Stimulated activated CD4-positive, alpha-beta T cell treated with anti-CD3 and anti-CD28 coated beads, Interleukin-15, amount 100 ng/mL, for 24 hours (primary cell): ENCODE measurements at regions not wholly inside any gene's neighbourhood (a gene's known extent, or its start where the extent isn't known, plus 50 kb on each side); places are given as distances from the start of the nearest gene placed in this dataset.

Source experiments
- DNase-seq: peaks from one replicate; pipeline ENCODE4 v3.0.0-alpha.2; 2020

DNA sequence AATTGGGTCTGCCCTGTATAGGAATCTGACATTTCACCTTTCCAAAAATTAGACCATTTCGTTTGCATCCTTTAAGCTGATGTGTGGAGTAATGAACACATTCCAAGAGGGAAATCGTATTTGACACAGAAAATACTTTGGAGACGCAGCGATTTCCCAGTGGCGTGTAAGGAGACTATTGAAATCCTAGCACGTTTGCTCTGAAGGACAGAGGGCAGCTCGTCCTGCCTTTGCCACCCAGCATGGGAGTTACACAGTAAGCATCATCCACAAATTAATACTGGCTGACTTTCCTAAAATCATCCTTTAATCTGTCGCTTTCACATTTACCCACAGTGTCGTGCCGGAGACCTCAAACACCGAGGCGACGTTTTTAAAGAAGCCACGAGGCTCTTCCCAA is 925.9 kb upstream of the EEF2KMT start:
- no peak for DNase-seq

DNA sequence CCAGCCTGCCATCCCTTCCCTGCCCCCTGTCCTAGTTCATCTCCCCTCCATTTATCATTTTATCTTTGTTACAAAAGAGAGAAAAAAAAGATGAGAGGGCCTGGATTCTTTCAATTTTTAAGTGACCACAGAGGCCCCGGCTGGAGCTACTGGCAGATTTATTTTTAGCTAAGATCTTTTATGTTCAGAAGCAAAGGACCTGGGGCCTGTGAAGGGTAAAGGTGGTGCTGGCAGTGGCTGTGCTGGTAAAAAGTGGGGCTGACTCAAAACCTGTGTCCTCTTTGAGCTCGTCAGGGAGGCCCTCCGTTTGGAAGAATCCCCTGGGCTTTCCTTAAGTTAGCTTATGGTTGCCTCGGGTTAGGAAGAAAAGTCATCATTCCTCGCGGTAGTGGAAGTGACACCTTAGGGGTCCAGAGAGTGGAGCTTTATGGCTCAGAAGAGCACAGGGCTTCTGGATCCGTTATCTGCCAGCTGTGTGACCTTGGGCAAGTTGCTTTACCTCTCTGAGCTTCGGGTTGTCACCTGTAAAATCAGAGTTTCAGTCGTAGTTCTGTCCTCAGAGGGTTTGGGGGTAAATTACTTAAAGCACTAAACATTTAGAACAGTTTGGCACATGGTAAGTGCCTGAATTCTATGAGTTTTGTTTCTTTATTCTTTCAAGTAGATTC is 923.8 kb upstream of the EEF2KMT start:
- no peak for DNase-seq

DNA sequence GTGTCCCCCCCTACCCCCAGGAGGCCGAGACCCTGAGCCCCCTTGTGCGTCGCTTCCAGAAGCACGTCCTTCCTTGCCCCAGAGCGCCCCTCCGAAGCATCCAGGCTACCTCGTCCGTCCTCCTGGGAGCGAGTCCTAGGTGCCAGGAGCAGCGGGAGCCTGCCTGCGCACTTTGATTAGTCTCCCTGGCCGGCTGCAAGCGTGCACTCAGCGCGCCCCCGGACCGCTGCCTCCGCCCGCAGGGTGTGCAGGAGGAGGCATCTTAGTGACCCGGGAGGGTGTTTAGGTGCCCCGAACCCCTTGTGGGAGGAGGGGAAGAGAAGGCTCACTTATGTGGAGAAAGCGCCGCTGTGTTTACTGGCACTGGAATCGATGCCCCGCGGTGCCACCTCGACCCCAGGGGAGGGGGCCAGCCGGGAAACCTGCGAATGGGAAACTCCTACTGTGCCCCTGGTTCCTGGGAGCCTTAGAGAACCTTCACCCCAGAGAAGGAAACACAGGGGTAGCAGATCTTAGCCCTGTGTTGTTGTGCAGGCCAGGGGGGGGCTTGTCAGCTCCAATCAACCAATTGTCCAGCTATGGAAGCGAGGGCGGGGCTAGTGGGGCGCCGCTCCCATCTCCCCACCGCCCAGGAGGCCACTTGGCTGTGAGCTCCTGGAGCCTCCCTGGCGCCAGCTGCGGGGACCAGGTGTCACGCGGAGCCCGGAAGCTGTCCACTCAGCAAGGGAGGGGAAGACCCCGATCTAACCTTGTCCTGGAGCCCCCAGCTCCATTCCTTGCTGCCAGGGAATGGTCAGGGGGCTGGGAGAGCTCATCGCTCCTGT is 922.8 kb upstream of the EEF2KMT start:
- no peak for DNase-seq

DNA sequence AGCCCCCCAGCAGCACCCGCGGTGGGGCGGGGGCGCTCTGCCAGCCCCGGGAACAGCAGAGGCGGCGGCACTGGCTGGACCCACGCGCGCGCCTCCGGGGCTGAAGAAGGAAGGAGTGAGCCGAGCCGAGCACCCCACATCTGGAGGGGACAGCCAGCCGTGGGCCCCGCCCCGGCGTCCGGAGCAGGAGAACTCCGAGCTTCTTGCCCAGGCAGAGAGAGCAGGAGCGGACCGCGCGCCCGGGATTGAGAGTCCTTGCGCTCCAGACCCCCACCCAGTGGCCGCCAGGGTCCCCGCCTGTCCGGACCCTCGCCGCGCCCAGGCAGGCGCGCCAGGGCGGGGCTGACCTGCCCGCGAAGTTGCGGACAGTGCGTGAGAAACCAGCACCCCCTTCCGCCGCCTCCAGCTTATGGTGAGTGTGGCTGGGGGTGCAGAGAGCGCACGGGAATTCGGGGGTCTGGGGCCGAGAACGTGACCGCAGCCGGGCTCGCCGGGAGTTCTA is 921.9 kb upstream of the EEF2KMT start:
- DNase-seq = no peak

DNA sequence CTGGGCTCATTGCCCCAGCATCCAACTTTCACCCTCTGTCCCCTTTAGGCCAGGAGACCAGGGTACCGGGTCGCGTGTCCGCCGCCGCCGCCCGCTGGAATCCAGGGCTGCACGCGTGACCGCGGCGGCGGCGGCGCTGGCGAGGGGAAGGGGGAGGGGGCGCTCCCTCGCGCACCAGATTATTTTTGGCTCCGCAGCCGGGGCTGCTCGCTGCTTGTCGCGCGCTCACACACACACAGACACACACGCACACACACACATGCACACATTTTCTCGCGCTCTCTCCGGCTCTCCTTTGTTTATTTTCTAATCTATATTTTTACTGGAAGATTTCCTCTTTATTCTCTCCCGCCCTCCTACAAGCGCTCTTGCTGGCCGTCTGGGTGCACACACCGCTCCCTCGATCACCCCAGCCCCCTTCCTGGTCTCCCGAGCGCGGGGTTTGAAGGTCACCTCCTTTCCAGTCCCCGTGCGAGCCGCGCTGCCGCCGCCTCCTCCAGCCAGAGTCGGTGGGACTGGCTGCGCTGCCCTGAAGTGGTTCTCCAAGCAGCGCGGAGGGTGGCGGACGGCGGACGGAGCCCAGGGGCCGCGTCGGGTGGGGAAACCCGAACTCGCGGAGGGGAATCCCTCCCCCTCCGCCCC is 921.4 kb upstream of the EEF2KMT start:
- no peak for DNase-seq

DNA sequence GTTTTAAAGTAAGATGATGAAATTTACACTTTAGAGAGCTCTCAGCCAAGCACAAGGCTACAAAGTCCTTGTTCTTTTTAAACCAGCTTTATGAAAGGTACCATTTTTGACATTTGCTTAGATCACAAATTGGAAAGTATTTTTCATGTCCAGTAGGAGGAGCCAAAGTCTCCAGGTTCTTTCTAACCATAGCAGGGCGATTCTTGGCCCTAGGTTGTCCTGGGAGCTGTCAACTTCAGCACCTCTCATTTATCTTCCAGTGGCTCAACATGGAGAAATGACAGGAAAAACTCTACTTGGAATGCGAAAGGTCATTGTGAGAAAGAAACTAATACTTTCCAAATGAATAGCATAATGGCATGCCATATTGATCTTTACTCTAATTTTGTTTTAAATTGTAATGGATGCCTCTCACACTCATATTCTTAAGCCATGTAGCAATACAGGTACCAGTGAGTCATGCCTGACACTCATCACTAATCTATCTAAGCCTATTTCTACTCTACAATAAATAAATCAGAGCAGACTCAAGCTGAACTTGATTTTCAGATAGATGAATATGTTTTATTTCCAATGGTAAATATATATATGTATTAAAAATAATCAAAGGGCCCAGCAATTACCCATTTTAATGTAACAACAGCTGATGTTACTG is 919.1 kb upstream of the EEF2KMT start:
- no peak for DNase-seq

DNA sequence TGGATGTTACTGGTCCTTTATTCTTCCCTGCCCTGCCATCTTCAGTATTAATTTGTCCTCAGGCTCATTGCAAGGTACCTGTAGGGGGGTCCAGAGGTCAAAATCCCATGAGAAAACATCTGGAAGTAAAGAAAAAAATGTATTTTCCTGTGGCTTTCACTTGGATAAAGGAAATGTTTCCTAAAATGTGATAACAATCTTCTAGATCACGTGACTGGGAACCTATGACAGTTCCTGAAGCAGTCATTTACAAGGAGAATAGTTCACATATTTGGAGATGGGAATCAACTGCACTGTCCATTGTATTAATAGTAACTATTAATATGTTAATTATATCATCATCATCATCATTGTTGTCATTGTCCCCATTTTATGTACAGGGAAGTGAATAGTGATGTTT is 915.1 kb upstream of the EEF2KMT start:
- DNase-seq = no peak

DNA sequence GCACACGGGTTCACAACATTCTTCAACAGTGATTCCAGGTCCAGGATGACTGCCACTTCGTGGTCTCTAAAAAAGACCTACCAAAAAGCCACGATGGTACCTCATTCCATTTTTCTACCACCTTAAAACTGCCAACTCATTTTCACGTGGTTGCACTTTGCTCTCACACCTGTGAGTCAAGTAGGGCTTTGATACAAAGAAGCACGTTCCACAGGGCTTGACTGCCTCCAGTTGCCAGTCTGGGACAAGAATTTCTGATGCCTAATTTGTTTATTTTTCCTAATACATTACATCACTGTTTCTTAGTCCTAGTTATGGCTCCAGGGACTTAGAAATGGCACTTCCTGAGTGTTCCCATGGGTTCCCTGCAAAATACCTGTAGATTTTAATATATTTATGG is 911.6 kb upstream of the EEF2KMT start:
- DNase-seq = no peak

DNA sequence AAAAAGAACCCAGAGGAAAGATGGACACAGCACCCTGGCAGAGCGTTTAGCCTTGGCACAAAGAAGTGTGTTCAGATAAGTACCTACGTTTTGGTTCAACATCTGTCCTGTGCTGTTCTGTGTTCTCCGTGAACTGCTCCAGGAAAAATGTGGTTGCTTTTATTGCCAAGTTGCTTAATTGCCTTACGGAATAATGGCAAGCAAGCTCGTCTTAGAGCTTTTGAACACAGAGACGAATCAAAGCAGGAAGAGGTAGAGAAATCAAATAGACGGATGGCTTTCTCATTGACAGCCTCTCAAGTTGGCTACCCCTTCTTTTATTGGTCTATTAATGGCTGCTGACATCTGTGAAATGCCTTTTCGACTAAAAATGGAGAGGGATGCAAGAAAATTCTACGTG is 911.1 kb upstream of the EEF2KMT start:
- DNase-seq = no peak

DNA sequence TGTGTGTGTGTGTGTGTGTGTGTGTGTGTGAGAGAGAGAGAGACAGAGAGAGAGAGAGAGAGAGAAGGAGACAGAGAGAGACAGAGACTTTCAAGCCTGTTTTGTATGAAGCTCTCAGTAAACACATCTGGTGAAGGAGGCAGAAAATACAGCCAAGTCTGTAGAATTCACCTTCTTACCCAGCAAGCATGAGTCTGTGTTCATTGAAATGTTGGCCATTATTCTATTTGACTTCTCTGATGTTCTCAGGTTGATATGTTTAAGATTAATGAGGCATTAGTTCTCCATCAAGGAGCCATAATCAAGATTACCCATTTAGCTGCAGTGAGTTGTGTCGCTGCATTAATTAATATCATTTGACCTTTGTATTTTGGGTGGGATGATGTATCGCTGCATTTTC is 895.8 kb upstream of the EEF2KMT start:
- no peak for DNase-seq

DNA sequence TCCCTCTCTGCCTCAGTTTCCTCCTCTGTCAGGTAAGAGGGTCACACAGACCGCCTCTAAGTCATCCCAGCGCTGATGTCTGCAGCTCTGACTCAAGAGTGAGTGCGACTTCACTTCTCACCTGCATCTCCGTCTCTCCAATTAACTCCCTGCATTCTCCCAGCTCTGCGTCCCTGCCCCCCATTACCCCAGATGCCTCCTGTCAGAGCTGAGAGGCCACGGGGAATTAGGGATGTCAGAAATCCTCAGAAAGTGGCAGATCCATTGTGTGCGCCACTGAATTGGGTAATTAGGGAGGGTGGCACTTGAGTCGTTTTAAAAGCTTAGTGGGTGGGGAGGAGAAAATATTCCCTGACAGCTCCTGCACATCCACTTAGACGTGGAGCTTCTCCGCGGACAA is 885.4 kb upstream of the EEF2KMT start:
- DNase-seq = no peak

DNA sequence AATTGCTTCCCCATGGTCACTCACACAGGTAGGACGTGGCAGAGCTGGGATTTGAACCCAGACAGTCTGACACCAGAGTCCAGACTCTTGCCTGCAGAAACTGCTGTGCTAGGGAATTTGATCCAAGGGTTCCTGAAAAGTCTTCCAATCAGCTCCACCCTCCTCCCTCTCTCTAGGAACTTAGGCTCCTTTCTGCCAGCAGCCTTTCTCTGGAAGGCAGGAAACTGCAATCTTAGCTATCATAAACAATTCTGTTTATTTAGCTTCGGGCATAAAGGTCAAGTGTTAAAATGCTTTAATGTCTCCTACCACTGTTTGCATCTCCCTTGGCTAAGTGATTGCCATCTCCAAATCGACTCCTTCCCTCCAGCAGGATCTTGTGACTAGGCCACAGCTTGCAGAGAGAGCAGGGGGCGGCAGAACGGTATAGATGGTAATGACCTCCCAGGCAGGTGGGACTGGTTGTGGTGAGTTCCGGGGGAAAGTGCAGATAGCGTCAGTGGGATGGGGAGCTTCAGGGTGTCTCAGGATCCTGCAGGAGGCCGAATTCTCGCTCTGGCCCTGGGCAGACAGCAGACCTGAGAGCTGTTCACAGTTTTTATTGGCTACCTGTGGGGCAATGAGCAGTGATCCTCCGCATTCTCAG is 882.4 kb upstream of the EEF2KMT start:
- no peak for DNase-seq

DNA sequence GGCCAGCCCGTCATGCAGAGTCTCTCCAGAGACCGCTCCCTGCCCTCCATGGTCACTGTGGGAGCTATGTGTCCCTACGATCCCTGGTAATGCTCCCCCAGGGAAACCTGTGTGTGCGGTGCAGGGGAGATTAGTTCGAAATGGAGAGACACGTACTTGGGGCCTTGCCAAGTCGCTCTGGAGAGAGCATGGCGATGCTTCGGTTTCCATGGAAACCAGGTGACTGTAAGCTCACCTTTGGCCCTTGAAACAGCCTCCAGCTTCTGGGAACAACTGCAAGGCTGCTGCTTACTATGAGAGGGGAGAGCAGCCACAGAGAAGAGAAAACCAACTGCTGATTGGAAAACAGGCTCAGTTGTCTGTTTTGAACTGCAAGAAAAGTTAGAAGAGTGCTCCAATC is 879.7 kb upstream of the EEF2KMT start:
- DNase-seq = no peak

DNA sequence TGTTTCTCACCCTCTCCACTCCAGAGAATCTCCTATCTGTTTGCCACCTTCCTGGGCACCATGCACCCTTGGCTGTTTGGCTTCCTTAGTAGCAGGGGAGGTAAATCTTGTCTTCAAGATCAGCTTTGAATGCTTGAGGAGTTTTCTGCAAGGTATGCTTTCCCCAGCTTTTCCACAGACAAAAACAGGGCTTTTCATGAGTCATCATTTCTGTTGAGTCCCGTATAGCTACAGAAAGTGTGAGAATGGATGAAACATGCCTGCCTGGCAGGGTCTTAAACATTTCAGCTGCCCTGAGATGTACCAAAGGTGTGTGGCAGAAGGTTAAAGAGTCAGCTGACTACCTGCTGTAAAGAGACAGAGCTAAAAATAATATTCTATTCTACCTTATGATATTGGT is 875.2 kb upstream of the EEF2KMT start:
- no peak for DNase-seq

DNA sequence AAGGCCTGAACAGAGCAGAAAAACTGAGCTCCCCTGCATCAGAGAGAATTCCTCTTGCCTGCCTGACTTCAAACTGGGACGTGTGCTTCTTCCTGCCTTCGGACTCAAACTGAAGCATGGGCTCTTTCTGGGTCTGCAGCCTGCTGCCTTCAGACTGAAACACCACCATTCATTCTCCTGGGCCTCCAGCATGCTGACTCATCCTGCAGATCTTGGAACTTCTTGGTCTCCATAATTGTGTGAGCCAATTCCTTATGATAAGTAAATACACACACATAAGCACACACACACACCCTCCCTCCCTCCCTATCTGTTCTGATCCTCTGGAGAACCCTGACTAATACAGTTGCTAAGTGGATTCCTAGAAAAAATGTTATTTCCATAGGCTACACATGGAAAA is 874.3 kb upstream of the EEF2KMT start:
- no peak for DNase-seq

DNA sequence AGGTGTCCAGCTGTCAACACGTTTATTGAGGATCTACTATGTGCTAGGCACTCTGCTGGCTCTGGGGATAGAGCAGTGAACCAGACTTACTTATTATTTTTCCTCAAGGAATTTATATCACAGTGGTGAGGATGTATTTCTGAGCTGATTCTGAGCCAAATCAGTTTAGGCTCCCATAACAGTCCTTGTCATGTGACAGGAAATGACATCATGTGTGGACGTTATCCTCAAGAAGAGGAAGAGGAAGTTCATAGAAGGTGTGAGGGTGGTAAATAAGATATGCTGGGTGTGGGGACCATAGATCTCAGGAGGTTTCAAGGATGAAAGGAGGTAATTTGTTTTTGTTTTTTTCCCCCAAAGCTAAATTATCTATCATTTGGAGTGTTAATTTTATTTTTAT is 873.5 kb upstream of the EEF2KMT start:
- no peak for DNase-seq

DNA sequence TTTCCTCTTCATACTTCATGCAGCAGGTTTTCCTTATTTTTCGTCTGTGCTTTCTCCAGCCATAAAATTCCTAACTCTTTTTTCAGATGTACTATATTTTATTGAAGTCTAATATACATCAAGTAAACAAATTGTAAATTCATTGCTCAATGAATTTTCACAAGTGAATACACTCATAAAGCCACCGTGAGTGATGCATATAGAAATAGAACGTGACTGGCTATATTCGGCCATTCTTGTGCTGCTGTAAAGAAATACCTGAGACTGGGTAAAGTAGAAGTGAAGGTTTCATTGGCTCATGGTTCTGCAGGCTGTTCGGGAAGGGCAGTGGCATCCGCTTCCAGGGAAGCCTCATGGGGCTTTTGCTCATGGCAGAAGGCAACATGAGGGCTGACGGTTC is 868.4 kb upstream of the EEF2KMT start:
- no peak for DNase-seq

DNA sequence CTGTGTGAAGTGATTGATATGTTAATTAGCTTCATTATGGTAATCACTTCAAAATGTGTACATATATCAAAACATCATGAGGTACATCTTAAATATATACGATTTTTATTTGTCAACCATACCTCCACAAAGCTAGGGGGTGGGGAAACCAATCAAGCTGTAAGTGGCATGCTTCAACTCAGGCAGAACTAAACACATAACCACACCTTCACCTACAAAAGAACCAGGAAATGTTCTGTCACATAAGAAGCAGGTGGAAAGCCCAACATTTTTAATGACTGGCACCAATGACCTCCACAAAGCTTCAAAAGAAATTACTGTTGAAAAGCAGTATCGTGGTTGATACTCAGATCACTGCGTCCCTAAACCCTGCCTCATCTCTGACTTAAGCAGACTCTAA is 867.7 kb upstream of the EEF2KMT start:
- DNase-seq = no peak

DNA sequence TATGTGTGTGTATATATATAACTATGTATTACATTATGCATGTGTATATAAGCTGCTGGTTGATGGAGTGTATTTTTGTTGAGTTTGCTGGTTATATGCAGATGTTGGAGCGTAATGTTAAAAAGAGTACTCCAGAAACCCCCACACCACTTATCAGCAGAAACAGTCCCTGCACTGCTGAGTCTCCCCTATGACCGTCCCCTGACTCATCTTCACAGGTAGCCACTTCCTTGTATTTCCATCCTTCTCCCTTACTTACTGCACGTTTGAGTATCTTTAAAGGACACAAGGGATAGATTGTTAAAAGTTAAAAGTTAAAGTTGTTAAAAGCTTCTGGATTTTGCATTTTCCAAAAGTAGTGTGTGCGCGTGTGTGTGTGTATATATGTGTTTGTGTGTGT is 853.9 kb upstream of the EEF2KMT start:
- no peak for DNase-seq

DNA sequence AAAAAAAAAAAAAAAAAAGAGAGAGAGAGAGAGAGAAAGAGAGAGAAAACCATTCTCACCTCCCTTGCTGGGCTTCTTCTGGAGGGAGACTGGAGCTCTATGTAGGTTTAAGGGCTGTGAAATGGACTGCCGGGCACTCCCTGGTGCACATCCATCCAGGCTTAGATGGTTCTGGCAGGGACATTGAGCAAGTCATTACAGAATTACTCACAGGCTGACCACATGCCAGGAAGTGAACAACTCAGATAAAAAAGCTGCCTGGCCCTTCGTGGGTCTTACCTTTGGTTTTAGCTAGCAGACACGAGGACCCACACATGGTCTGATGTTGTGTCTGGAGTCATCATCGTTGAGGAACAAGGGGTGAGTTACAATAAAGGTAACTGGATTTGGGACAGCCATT is 847.4 kb upstream of the EEF2KMT start:
- DNase-seq = no peak

DNA sequence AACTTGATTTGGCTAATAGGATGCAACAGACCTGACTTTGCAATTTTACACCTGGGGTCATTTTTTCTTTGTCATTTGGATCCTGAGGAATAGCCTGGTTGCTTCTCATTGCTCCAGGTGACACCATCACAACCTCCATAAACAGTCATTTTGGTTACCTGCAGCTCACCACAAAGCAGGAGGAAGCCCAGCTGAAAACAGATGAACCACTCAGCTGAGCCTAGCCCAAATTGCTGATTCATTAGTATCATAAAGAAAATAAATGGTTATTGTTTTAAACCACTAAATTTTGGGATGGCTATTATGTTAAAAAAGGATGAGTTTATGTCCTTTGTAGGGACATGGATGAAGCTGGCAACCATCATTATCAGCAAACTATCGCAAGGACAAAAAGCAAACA is 841.0 kb upstream of the EEF2KMT start:
- DNase-seq = no peak

DNA sequence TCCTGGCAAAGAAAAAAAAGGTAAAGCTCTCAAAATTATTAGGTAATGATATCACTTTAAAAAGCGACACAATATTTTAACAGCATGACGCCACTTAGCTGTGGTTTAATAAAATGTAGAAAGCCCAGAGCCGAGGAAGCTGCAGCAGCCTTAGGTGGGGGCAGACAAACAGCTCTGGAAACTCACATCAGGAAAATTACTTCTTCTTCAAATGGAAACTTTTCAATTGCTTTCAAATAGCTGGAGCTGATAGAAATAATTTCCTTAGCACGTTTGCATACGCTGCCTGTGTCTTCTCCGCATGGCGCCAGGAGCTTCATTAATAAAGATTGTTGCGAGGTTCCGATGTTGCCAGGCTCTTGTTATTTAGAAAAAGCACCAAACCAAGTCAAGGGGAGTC is 835.3 kb upstream of the EEF2KMT start:
- no peak for DNase-seq

DNA sequence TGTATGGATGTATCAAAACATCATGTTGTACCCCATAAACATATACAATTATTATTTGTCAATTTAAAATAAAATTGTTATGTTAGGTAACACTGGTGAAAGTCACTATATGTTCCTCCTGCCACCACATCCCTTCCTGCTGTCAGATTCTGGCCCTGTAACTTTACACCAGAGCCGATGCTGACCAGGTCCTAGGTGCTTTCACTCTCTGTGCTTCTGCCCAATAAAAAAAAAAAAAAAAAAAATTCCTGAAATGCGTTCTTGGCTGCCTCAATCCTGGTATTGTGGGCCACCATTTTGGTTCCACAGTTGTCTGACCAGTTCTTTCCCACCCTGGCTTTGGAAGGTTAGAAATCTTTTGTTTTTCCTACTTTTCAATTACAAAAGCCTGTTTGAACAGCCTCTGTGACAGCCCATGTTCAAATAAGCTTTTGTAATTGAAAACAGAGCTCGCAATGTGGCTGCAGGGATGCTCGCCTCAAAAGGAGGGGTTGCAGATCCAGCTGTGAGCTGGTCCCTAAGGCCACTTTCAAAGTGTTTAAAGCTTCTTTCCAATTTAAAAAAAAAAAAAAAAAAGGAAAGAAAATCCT is 831.0 kb upstream of the EEF2KMT start:
- DNase-seq = no peak
